A204.1 (cell line): ENCODE measurements at regions not wholly inside any gene's neighbourhood (a gene's known extent, or its start where the extent isn't known, plus 50 kb on each side); places are given as distances from the start of the nearest gene placed in this dataset.

Experiments
- FAIRE-seq: peaks from 2 replicates; lab custom pipeline; 2012; peaks lifted over from hg19 to GRCh38; lab: Jason Lieb, UNC

DNA sequence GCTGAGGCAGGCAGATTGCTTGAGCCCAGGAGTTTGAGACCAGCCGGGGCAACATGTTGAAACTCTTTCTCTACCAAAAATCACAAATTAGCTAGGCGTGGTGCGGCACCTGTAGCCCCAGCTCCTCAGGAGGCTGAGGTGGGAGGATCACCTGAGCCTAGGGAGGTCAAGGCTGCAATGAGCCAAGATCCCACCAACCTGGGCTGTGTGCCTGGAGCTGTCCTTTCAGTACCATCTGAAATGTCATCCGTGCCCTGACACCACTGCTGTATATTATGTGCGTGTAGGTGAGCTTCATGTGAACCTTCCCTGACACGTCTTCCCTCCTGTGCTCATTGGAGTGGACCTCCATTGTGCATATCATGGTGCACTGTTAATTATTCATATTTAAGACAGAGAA is 84.8 kb upstream of the HNRNPA3 start:
- no peak for FAIRE-seq

DNA sequence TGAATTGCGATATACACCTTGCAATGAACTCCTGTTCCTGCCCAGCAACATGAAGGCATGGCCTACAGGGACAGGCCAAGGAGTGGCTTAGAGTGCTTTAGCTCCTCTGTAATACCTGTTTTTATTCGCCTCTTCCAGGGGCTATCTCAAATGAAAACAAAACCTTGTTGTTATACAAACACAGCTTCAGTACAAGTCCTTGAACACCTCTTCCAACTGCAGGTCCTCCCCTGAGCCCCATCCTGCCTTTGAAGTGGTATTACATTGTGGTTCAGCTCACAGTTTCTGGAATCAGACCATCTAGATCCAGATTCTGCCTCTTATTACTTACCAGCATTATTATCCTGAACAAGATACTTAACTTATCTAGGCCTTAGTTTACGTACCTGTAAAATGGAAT is 83.0 kb upstream of the HNRNPA3 start:
- FAIRE-seq = no peak

DNA sequence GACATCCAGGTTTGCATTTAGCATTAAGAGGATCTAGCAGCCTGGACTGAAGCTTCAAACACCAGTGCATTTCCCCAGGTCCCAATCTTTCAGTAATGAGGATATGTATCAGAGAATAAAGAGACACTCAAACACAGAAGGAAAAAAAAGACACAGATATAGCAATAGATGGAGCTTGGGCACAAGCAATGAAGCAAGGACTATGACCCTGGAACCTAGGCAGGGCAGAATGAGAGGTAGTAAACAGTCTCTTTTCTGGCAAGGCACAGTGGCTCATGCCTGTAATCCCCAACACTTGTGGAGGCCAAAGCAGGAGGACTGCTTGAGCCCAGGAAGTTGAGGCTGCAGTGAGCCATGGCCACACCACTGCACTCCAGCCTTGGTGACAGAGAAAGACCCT is 80.7 kb upstream of the HNRNPA3 start:
- FAIRE-seq = no peak

DNA sequence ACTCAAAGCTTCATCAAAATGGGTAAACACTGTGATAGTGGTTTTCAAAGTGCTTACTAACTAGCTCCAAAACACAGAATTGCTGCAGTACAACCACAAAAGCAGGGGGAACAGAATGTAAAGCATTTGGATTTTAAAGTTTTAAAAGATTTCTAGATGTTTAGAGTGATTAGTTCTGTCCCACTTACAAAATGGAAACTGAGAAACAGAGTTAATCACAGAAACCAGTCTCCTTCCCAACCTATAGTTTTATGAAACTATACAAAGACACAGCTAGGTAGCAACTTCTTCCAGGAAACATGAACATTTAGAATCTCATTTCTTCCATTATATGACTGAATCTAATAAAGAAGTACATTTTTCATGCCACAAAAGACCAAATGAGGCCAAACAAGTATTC is 73.8 kb upstream of the HNRNPA3 start:
- no peak for FAIRE-seq

DNA sequence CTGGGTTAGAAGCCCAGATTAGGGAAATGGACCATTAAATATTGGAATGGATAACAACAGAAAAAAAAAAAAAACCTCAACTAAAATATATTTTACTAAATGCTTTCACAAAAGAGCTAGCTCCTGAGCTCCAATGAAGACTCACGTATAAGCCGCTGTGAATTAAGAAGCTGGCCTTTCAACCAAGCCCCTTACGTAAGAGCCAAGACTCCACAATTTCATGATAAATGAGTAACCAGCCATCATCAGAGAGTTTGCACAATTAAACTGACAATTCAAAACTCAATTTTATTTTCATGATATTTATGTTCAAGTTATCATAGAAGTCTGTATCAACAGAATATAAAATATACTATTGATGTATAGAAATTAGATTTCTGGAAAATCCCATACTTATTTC is 70.7 kb upstream of the HNRNPA3 start:
- FAIRE-seq = no peak

DNA sequence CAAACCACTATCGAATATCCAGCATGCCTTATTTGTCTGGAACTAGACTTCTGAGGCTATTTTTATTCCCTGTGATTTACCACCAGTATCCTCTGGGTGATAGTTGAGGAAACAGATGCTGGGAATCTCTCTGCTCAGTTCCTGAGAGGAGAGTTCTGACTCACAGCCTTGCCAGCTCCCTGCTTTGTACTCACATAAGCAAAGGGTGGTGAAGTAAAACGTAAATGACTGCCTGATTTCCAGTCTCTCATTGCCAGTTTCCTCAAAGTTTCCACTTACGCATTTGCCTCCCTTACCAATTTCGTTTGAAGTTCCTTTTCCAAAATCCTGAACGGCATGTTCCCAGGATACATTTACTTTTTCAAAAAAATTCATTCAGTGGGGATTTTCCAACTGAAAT is 69.2 kb upstream of the HNRNPA3 start:
- FAIRE-seq = no peak

DNA sequence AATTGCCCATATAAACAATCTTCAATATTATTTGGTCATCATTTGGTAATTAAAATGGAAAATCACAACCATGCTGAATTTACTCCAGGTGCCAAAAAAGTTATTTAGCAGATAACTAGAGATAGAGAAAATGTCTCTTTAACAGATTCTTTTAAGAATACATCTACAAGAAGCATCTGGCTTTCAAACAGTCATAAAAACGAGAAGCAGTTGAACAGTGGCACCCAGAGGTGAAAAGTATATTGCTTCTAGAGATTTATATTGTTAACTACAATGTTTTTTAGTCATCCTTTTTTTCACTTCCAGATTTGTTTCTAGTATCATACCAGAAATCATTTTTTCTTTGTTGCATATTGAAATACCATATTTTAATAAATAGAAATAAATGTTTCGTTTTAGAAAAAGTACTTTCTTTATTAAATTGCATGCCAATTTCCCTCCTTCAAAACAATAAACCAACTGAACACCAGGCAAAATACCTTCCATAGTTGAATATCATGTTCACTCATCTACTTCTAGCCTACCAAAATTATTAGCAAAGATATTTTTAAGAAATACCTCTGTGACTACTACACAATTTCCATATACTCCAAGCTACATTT is 65.4 kb upstream of the HNRNPA3 start:
- peak; percentile 98 for FAIRE-seq

DNA sequence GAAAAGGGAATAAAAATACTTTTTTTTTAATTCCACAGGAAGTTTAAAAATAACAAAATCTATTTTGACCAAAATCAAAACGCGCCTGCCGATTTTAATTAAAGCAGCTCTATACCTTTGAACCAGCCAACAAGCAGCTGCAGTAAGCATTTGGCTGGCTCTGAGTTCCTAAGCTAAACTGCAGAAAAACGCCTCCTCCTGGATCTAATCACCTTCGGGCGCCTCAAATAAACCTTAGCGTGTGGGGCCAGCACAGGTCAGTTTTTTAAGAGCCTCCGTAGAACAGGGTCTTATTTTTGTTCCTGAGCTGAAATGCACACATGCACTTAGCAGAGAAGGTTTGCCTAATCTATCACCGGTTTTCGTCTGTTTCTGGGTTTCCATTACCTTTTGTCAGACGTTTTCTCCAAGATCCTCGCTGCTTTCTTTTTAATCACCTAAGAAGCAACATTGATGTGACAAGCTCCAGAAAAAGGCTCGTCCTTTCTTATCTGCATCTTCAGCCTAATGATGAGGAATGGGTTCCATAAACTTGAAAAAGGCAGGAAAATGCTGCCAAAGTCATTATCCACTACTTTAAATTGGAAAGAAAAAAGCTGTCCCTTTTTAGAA is 64.7 kb upstream of the HNRNPA3 start:
- FAIRE-seq = no peak

DNA sequence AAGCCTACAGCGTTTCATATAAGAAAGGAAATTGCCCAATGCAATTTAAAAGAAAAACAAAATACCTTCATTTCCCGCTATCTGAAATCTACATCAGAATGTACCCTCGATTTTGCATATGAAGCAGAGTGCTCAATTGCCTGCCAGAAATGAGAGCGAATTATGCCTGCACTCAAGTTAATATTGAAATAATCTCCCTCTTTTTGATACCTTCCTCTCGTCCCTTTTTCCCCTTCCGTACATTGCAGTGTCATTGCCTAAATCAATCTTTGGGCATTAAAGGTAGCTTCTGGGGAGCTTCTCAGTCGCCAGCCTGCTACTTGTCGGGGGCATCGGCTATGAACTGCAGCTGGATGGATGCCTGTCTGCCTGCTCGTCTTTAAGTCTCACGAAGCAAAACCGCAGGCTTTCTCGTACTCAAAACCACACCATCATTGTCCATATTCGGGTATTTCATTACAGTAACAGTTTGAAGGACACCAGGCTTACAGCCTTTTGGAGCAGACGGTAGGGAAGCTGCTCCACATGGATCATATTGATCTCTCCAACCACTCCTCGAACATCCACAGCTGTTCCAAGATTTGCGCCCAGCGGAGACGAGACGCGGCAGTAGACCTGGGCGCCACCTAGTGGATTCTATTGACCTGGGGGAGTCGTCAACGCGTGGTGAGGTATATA is 64.0 kb upstream of the HNRNPA3 start:
- FAIRE-seq = peak; percentile 53

DNA sequence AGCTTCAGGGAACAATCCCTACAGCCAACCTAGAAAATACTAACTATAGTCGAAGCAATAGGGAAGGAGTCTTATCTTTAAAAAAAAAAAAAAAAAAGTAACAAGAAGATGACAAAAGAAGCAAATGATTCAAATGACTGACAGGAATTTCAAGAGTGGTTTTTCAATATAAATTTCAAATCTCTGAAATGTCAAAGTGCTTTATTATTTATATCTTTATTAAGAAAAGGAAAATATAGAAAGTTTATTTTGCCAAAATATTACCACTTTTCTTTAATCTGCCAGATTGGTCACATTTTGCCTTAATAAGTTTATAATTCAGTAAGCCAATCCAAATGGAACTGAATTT is 63.5 kb upstream of the HNRNPA3 start:
- no peak for FAIRE-seq

DNA sequence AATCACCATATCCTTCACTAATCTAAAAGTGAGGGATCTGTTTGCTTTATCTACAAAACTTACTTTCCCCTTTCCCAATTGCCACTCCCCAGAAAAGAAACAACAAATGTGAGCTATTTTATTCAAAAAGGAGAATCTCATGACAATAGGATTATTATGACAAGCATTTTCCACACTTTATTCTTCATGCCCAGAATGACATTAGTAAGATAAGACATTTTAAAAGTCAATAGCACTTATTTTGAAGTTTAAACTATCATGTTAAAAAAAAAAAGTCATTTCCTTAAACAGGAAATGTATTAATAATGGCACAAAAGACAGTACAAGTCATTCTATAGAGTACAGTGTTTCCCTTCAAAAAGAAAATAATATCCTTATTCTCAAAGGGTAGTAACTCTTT is 58.8 kb upstream of the HNRNPA3 start:
- no peak for FAIRE-seq

DNA sequence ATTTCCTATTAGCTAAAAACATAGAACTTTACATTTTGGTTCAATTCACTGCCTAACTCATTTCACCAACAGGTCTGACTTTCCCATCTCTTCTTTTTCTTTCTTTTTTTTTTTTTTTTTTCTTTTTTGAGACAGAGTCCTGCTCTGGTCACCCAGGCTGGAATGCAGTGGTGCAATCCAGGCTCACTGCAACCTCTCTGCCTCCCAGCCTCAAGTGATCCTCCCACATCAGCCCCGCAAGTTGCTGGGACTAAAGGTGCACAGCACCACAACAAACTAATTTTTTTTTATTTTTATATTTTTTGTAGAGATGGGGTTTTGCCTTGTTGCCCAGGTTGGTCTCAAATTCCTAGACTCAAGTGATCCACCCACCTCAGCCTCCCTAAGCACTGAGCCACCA is 57.8 kb upstream of the HNRNPA3 start:
- FAIRE-seq = no peak

DNA sequence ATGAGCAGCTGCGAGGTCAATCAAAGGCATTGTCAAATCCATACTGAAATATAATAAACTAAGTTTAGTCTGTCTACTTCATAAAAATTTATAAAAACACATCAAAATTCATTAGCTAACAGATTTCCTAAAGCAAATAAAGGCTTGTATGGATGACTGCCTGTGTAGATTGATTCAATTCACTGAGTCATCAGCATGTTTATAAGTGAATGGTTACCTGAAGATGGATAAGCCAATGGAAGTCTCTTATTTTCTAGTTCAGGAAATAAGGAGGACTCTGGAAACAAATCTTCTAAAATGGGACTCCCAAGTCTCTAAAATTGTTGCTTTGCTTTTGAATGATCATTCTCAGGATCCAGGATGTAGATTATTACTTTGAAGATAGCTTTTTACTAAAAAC is 57.0 kb upstream of the HNRNPA3 start:
- no peak for FAIRE-seq

DNA sequence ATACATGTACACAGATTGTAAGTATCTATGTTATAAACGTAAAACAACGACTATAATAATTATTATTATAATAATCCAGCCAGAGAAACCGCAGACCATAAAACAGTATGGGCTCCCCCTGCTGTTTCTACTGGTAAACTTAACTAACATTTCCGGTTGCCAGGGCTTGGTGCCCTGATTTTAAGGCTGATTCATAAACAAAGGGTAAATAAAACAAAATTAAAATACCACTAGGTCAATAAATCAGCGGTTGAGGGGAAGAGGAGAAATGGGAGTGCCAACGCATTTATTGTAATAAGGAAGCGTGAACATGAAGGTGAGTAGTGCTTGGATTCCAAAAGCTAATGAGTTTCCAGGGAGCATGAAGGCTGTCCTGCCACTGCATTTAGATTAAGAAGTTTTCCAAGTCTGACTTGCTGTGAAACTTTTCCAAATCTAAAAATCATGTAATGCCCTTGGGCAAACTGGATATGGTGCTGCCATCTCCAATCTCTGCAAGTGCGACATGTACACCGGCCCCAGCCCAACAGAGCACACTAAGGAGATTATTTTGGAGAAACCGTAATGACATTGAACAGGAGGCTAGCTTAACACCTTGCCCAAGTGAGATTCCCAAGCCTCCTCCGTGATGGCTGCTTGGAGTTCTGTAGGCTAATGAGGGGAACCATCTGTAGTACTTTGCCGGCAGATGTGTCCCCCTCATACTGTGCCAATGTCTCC is 50.7 kb upstream of the HNRNPA3 start:
- FAIRE-seq = peak; percentile 47
